ENCODE measurements at regions not wholly inside any gene's neighbourhood (a gene's known extent, or its start where the extent isn't known, plus 50 kb on each side); places are given as distances from the start of the nearest gene placed in this dataset.

DNA sequence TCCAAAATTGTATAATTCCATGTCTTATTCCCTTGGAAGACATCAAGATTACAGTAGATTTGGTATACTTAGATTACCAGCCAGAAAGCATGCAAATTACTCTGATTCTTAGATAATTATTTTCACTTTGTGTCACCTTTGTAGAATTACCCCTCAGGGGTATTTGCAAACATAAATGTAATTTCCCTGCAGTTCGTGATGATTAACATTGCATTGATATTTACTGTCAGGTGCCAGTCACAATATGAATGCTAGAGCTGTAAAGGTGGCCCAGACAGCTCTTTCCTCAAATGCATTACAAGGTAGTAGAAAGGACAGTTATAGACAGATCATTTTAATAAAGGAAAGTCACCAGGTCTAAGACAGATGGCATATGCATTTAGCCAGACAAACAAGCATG, 1537.5 kb upstream of the PIK3C3 start:
- Histone ChIP-seq H3K9ac (replicated peaks; ENCODE audit: extremely low read depth, insufficient read depth, low read length) (no peak overlapping the region), H3K36me3 (ENCODE audit: control insufficient read depth in 2 of 2, extremely low read depth in 1 of 2, insufficient read depth in 2 of 2, low read length in 2 of 2) (no peaks in the 10 kb centered on the region), H3K4me3 (replicated peaks in 1 of 3; ENCODE audit: insufficient read depth in 1 of 3, low read depth in 1 of 3, low read length in 3 of 3) (no peak overlapping the region), H3K4me1 (ENCODE audit: control insufficient read depth, extremely low read depth, insufficient read depth, low read length) (no peaks in the 10 kb centered on the region), H3K9me3 (replicated peaks; ENCODE audit: control insufficient read depth, insufficient read depth, low read length) (no peaks in the 10 kb centered on the region), H2AFZ (ENCODE audit: low read depth, low read length) (no peak overlapping the region), H3K27ac (ENCODE audit: insufficient read depth, low read depth, low read length) (no peak overlapping the region), H3K9me1 (replicated peaks; ENCODE audit: control insufficient read depth, extremely low read depth, insufficient read depth, low read length) (no peaks in the 10 kb centered on the region), H4K20me1 (replicated peaks; ENCODE audit: control insufficient read depth, extremely low read depth, insufficient read depth, low read length) (no peaks in the 10 kb centered on the region), H3K4me2 (ENCODE audit: insufficient read depth, low read length) (no peak overlapping the region), H3K27me3 (ENCODE audit: control insufficient read depth in 2 of 2, insufficient read depth in 2 of 2, low read length in 2 of 2) (no peaks in the 10 kb centered on the region), H3K79me2 (ENCODE audit: control insufficient read depth, insufficient read depth, low read length) (no peaks in the 10 kb centered on the region)
- intact Hi-C loops (cut with micrococcal nuclease) (loop anchor here (10.0 kb wide), 2 partner anchors 123 to 833 kb away; no protein-coding TSS in a partner anchor), dilution Hi-C loops (cut with MboI; ENCODE audit: extremely low pct_ligation_motif_present, low sequenced_read_pairs) (no loop called here)
- CTCF ChIA-PET: no interaction called here
- POLR2A ChIA-PET: no interaction called here
- TF ChIP-seq FOS (IDR thresholded peaks at IDR 0.05; ENCODE audit: borderline replicate concordance, insufficient read depth, low read length): no peak
- no peak for TF ChIP-seq JUN (IDR thresholded peaks at IDR 0.05; ENCODE audit: borderline replicate concordance, insufficient read depth, insufficient read length, low read depth)
- no peak for TF ChIP-seq POLR2A (IDR thresholded peaks at IDR 0.05; ENCODE audit: low read depth, low read length)
- TF ChIP-seq, protein P1, sequence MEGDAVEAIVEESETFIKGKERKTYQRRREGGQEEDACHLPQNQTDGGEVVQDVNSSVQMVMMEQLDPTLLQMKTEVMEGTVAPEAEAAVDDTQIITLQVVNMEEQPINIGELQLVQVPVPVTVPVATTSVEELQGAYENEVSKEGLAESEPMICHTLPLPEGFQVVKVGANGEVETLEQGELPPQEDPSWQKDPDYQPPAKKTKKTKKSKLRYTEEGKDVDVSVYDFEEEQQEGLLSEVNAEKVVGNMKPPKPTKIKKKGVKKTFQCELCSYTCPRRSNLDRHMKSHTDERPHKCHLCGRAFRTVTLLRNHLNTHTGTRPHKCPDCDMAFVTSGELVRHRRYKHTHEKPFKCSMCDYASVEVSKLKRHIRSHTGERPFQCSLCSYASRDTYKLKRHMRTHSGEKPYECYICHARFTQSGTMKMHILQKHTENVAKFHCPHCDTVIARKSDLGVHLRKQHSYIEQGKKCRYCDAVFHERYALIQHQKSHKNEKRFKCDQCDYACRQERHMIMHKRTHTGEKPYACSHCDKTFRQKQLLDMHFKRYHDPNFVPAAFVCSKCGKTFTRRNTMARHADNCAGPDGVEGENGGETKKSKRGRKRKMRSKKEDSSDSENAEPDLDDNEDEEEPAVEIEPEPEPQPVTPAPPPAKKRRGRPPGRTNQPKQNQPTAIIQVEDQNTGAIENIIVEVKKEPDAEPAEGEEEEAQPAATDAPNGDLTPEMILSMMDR (IDR thresholded peaks at IDR 0.05; ENCODE audit: extremely low read depth in 1 of 2, insufficient read depth in 1 of 2, low read depth in 1 of 2, low read length in 2 of 2): no peak
- no peak for TF ChIP-seq POLR2AphosphoS5 (IDR thresholded peaks at IDR 0.05; ENCODE audit: insufficient read depth, low read depth, low read length)
- TF ChIP-seq, protein P2, sequence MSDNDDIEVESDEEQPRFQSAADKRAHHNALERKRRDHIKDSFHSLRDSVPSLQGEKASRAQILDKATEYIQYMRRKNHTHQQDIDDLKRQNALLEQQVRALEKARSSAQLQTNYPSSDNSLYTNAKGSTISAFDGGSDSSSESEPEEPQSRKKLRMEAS (IDR thresholded peaks at IDR 0.05; ENCODE audit: insufficient read depth, insufficient read length): no peak
- no peak for TF ChIP-seq MYC (IDR thresholded peaks at IDR 0.05; ENCODE audit: low read depth, low read length)
- TF ChIP-seq EZH2 (IDR thresholded peaks at IDR 0.05; ENCODE audit: borderline replicate concordance, low read depth, low read length, severe bottlenecking): no peak
- TF ChIP-seq GATA2 (IDR thresholded peaks at IDR 0.05; ENCODE audit: insufficient read depth, insufficient read length, low read depth, low read length): no peak
- no peak for FAIRE-seq
- no peak for DNase-seq (ENCODE audit: low read depth, low spot score)
- BruUV-seq (replicated peaks): no TSS peak

Measured in endothelial cell of umbilical vein (primary cell).